ENCODE measurements at regions not wholly inside any gene's neighbourhood (a gene's known extent, or its start where the extent isn't known, plus 50 kb on each side); places are given as distances from the start of the nearest gene placed in this dataset.

- no peak for DNase-seq
Measured at GRCh38 chr6:164133095-164133494, 718.6 kb downstream of the QKI start.

- no peak for DNase-seq
Measured at GRCh38 chr6:164130585-164130984, 716.1 kb downstream of the QKI start.

GRCh38 chr6:164130151-164130550 lies 715.6 kb downstream of the QKI start:
- DNase-seq: no peak

GRCh38 chr6:164129218-164129617 lies 714.7 kb downstream of the QKI start:
- DNase-seq: no peak

GRCh38 chr6:164128101-164128500 lies 713.6 kb downstream of the QKI start:
- DNase-seq: no peak

- DNase-seq: no peak
Measured at GRCh38 chr6:164124986-164125385, 710.5 kb downstream of the QKI start.

- no peak for DNase-seq
Measured at GRCh38 chr6:164124473-164124872, 710.0 kb downstream of the QKI start.

GRCh38 chr6:164122109-164122508 lies 707.6 kb downstream of the QKI start:
- no peak for DNase-seq

- no peak for DNase-seq
Measured at GRCh38 chr6:164121527-164121926, 707.0 kb downstream of the QKI start.

GRCh38 chr6:164114651-164115050 lies 700.1 kb downstream of the QKI start:
- DNase-seq: no peak

- no peak for DNase-seq
Measured at GRCh38 chr6:164114051-164114450, 699.5 kb downstream of the QKI start.

GRCh38 chr6:164113637-164114036 lies 699.1 kb downstream of the QKI start:
- no peak for DNase-seq

- DNase-seq: no peak
Measured at GRCh38 chr6:164109770-164110140, 695.2 kb downstream of the QKI start.

- DNase-seq: no peak
Measured at GRCh38 chr6:164108869-164109769, 694.6 kb downstream of the QKI start.

- no peak for DNase-seq
Measured at GRCh38 chr6:164108092-164108491, 693.6 kb downstream of the QKI start.

- no peak for DNase-seq
Measured at GRCh38 chr6:164107297-164107995, 692.9 kb downstream of the QKI start.

- DNase-seq: no peak
Measured at GRCh38 chr6:164106345-164106769, 691.8 kb downstream of the QKI start.

GRCh38 chr6:164105705-164106104 lies 691.2 kb downstream of the QKI start:
- no peak for DNase-seq

- no peak for DNase-seq
Measured at GRCh38 chr6:164104432-164104831, 689.9 kb downstream of the QKI start.

- no peak for DNase-seq
Measured at GRCh38 chr6:164102693-164103092, 688.2 kb downstream of the QKI start.

- no peak for DNase-seq
Measured at GRCh38 chr6:164101859-164102258, 687.3 kb downstream of the QKI start.

- no peak for DNase-seq
Measured at GRCh38 chr6:164099269-164099865, 684.8 kb downstream of the QKI start.

- no peak for DNase-seq
Measured at GRCh38 chr6:164098857-164099267, 684.3 kb downstream of the QKI start.
